Liver (tissue), 8 donors: ENCODE measurements at regions not wholly inside any gene's neighbourhood (a gene's known extent, or its start where the extent isn't known, plus 50 kb on each side); places are given as distances from the start of the nearest gene placed in this dataset.

Experiments
- DNase-seq: peaks from one replicate; pipeline ENCODE4 v3.0.0-alpha.2; 2017; ENCODE audit warnings: low spot score
- H3K27ac ChIP-seq, 2 donors: one replicate each; pipeline ENCODE4 v1.7.0; 2013; ENCODE audit warnings: inconsistent platforms in 2 of 2, low read length in 2 of 2, control low read depth in 1 of 2, low read depth in 1 of 2, mild to moderate bottlenecking in 1 of 2
- H3K27me3 ChIP-seq, 4 donors: one replicate each; pipeline versions ENCODE4 v1.6.1 to v1.7.0; 2013; ENCODE audit warnings: low read length in 3 of 4, inconsistent platforms in 1 of 4, mild to moderate bottlenecking in 1 of 4, moderate library complexity in 1 of 4; ENCODE audit not compliant: control insufficient read depth in 4 of 4, insufficient read depth in 4 of 4
- H3K36me3 ChIP-seq, 4 donors: one replicate each; pipeline versions ENCODE4 v1.6.1 to v1.7.0; 2013; ENCODE audit warnings: low read length in 3 of 4, mild to moderate bottlenecking in 3 of 4, low read depth in 1 of 4, moderate library complexity in 1 of 4; ENCODE audit not compliant: control insufficient read depth in 4 of 4, insufficient read depth in 3 of 4
- H3K4me1 ChIP-seq, 4 donors: one replicate each; pipeline versions ENCODE4 v1.6.1 to v1.7.0; 2013; ENCODE audit warnings: low read length in 3 of 4, mild to moderate bottlenecking in 3 of 4, moderate library complexity in 1 of 4; ENCODE audit not compliant: control insufficient read depth in 4 of 4, insufficient read depth in 4 of 4
- H3K4me3 ChIP-seq, 3 donors: one replicate each; pipeline versions ENCODE4 v1.6.1 to v1.7.0; 2013; ENCODE audit warnings: low read length in 3 of 3, control low read depth in 1 of 3, low read depth in 1 of 3, mild to moderate bottlenecking in 1 of 3
- H3K9ac ChIP-seq, 2 donors: one replicate each; pipeline ENCODE4 v1.7.0; 2013; ENCODE audit warnings: low read length in 2 of 2, mild to moderate bottlenecking in 2 of 2, moderate library complexity in 2 of 2, control low read depth in 1 of 2, low read depth in 1 of 2
- H3K9me3 ChIP-seq, 4 donors: one replicate each; pipeline versions ENCODE4 v1.6.1 to v1.7.0; 2013; ENCODE audit warnings: low read length in 3 of 4; ENCODE audit not compliant: control insufficient read depth in 4 of 4
- EGR1 ChIP-seq, 2 donors: IDR thresholded peaks; 2 replicates each; pipeline ENCODE4 v1.6.1; 2016 to 2018; ENCODE audit warnings: antibody characterized with exemption in 2 of 2, low read depth in 2 of 2
- FOXA1 ChIP-seq: IDR thresholded peaks from 2 replicates; pipeline ENCODE4 v1.6.1; 2016; ENCODE audit warnings: antibody characterized with exemption
- FOXA2 ChIP-seq: IDR thresholded peaks from 2 replicates; pipeline ENCODE4 v1.6.1; 2016; ENCODE audit warnings: antibody characterized with exemption
- GABPA ChIP-seq, 2 donors: IDR thresholded peaks in 1 of 2; conservative IDR thresholded peaks in 1 of 2; 2 replicates each; pipeline ENCODE4 v1.6.1; 2016; ENCODE audit warnings: antibody characterized with exemption in 2 of 2, mild to moderate bottlenecking in 1 of 2, moderate library complexity in 1 of 2
- HNF4G ChIP-seq: IDR thresholded peaks from 2 replicates; pipeline ENCODE4 v1.6.1; 2016; ENCODE audit warnings: antibody characterized with exemption
- JUND ChIP-seq, 2 donors: IDR thresholded peaks; 2 replicates each; pipeline ENCODE4 v1.6.1; 2016; ENCODE audit warnings: antibody characterized with exemption in 2 of 2
- NR2F2 ChIP-seq: IDR thresholded peaks from 2 replicates; pipeline ENCODE4 v1.6.1; 2016; ENCODE audit warnings: antibody characterized with exemption
- RAD21 ChIP-seq, 2 donors: IDR thresholded peaks; 2 replicates each; pipeline ENCODE4 v1.6.1; 2016; ENCODE audit warnings: antibody characterized with exemption in 2 of 2, mild to moderate bottlenecking in 2 of 2
- RXRA ChIP-seq, 2 donors: IDR thresholded peaks; 2 replicates each; pipeline ENCODE4 v1.6.1; 2017 to 2018; ENCODE audit warnings: antibody characterized with exemption in 2 of 2, mild to moderate bottlenecking in 1 of 2
- TAF1 ChIP-seq: conservative IDR thresholded peaks from 2 replicates; pipeline ENCODE4 v1.6.1; 2016; ENCODE audit warnings: antibody characterized with exemption, mild to moderate bottlenecking
- YY1 ChIP-seq: IDR thresholded peaks from 2 replicates; pipeline ENCODE4 v1.6.1; 2016; ENCODE audit warnings: antibody characterized with exemption, mild to moderate bottlenecking
- WGBS: extraction: QIAGEN DNeasy Blood & Tissue Kit; methylation state at CpG from one replicate; pipeline ENCODE4 v1.1.7; 2013; 5-methylcytosine and 5-hydroxymethylcytosine counted together
- TF ChIP-seq, protein P1 (sequence below): IDR thresholded peaks from 2 replicates; pipeline ENCODE4 v1.6.1; 2016; ENCODE audit warnings: antibody characterized with exemption, mild to moderate bottlenecking
- TF ChIP-seq, protein P2 (sequence below): fragments of 150-350 bp; IDR thresholded peaks from 2 replicates; pipeline ENCODE4 v1.5.1; 2017; ENCODE audit warnings: improper control_type of control experiment, low read depth, low read length; ENCODE audit not compliant: missing input control
- TF ChIP-seq, protein P3 (sequence below): IDR thresholded peaks from 2 replicates; pipeline ENCODE4 v1.6.1; 2016; ENCODE audit warnings: antibody characterized with exemption
- TF ChIP-seq, protein P4 (sequence below): IDR thresholded peaks from 2 replicates; pipeline ENCODE4 v1.6.1; 2016; ENCODE audit warnings: antibody characterized with exemption
- TF ChIP-seq, protein P5 (sequence below): IDR thresholded peaks from 2 replicates; pipeline ENCODE4 v1.6.1; 2016; ENCODE audit warnings: antibody characterized with exemption
- donor health status: healthy.
- donor health status: healthy.
- donor health status: healthy.
- donor health status: healthy.
- donor health status: healthy.

DNA sequence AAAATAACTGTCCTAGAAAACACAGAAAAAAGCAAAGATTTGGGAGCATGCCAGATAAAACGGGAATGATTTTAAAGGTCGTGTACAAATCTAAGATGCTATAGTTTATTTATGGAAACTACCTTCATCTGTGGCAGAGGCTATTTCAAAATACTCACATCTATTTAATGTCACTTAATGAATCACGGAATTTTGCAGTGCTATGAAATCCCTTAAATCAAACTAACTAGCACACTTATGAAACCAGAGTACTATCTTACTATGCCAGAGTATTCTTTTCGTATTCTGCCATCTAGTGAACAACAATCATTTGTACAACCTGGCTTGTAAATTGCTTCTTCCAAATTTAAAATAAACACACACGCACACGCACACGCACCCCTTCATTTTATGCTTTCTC is 77.9 kb upstream of the BMP5 start:
- DNase-seq, result no peak
- Histone ChIP-seq H3K4me1 (no peaks in the 10 kb centered on the region), H3K9me3 (peaks cover 0 to 2% (median 0%) of the 10 kb centered on the region in 4 donors), H3K9ac (no peak overlapping the region), H3K27ac (no peak overlapping the region), H3K27me3 (no peaks in the 10 kb centered on the region), H3K36me3 (no peaks in the 10 kb centered on the region), H3K4me3 (no peak overlapping the region)
- WGBS, result 40% methylated on average over 7 of the region's 7 CpGs
- TF ChIP-seq NR2F2, result no peak
- TF ChIP-seq RAD21 (IDR thresholded peaks at IDR 0.05), result peak; percentile 62 to 67
- no peak for TF ChIP-seq HNF4G
- TF ChIP-seq, protein P1, sequence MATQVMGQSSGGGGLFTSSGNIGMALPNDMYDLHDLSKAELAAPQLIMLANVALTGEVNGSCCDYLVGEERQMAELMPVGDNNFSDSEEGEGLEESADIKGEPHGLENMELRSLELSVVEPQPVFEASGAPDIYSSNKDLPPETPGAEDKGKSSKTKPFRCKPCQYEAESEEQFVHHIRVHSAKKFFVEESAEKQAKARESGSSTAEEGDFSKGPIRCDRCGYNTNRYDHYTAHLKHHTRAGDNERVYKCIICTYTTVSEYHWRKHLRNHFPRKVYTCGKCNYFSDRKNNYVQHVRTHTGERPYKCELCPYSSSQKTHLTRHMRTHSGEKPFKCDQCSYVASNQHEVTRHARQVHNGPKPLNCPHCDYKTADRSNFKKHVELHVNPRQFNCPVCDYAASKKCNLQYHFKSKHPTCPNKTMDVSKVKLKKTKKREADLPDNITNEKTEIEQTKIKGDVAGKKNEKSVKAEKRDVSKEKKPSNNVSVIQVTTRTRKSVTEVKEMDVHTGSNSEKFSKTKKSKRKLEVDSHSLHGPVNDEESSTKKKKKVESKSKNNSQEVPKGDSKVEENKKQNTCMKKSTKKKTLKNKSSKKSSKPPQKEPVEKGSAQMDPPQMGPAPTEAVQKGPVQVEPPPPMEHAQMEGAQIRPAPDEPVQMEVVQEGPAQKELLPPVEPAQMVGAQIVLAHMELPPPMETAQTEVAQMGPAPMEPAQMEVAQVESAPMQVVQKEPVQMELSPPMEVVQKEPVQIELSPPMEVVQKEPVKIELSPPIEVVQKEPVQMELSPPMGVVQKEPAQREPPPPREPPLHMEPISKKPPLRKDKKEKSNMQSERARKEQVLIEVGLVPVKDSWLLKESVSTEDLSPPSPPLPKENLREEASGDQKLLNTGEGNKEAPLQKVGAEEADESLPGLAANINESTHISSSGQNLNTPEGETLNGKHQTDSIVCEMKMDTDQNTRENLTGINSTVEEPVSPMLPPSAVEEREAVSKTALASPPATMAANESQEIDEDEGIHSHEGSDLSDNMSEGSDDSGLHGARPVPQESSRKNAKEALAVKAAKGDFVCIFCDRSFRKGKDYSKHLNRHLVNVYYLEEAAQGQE, result no peak
- no peak for TF ChIP-seq FOXA2
- TF ChIP-seq GABPA (IDR thresholded peaks at IDR 0.05 in 1 of 2, conservative IDR thresholded peaks at IDR 0.05 in 1 of 2), result no peak
- no peak for TF ChIP-seq FOXA1
- TF ChIP-seq, protein P2, sequence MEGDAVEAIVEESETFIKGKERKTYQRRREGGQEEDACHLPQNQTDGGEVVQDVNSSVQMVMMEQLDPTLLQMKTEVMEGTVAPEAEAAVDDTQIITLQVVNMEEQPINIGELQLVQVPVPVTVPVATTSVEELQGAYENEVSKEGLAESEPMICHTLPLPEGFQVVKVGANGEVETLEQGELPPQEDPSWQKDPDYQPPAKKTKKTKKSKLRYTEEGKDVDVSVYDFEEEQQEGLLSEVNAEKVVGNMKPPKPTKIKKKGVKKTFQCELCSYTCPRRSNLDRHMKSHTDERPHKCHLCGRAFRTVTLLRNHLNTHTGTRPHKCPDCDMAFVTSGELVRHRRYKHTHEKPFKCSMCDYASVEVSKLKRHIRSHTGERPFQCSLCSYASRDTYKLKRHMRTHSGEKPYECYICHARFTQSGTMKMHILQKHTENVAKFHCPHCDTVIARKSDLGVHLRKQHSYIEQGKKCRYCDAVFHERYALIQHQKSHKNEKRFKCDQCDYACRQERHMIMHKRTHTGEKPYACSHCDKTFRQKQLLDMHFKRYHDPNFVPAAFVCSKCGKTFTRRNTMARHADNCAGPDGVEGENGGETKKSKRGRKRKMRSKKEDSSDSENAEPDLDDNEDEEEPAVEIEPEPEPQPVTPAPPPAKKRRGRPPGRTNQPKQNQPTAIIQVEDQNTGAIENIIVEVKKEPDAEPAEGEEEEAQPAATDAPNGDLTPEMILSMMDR, result peak; percentile 22
- TF ChIP-seq EGR1 (IDR thresholded peaks at IDR 0.05; ENCODE audit: low read depth in 2 of 2), result no peak
- no peak for TF ChIP-seq TAF1
- TF ChIP-seq JUND (IDR thresholded peaks at IDR 0.05), result no peak
- TF ChIP-seq RXRA (IDR thresholded peaks at IDR 0.05), result no peak
- TF ChIP-seq, protein P3, sequence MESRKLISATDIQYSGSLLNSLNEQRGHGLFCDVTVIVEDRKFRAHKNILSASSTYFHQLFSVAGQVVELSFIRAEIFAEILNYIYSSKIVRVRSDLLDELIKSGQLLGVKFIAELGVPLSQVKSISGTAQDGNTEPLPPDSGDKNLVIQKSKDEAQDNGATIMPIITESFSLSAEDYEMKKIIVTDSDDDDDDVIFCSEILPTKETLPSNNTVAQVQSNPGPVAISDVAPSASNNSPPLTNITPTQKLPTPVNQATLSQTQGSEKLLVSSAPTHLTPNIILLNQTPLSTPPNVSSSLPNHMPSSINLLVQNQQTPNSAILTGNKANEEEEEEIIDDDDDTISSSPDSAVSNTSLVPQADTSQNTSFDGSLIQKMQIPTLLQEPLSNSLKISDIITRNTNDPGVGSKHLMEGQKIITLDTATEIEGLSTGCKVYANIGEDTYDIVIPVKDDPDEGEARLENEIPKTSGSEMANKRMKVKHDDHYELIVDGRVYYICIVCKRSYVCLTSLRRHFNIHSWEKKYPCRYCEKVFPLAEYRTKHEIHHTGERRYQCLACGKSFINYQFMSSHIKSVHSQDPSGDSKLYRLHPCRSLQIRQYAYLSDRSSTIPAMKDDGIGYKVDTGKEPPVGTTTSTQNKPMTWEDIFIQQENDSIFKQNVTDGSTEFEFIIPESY, result no peak
- TF ChIP-seq, protein P4, sequence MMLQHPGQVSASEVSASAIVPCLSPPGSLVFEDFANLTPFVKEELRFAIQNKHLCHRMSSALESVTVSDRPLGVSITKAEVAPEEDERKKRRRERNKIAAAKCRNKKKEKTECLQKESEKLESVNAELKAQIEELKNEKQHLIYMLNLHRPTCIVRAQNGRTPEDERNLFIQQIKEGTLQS, result no peak
- TF ChIP-seq, protein P5, sequence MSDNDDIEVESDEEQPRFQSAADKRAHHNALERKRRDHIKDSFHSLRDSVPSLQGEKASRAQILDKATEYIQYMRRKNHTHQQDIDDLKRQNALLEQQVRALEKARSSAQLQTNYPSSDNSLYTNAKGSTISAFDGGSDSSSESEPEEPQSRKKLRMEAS, result no peak
- no peak for TF ChIP-seq YY1
